Natural killer cell (primary cell): ENCODE measurements at regions not wholly inside any gene's neighbourhood (a gene's known extent, or its start where the extent isn't known, plus 50 kb on each side); places are given as distances from the start of the nearest gene placed in this dataset.
A peak's percentile ranks its signal among the peaks of the same experiment; 100 is the strongest.

Experiments used
- ATAC-seq, 3 donors: fragments of 150-1000 bp in 2 of 3; fragments of 200-7000 bp in 1 of 3; cut with Tn5 transposase; 1 replicate in 1 of 3; 2 replicates in 2 of 3; pipeline ENCODE4 v1.10.0; 2021; ENCODE audit warnings: mild to moderate bottlenecking in 2 of 3, moderate library complexity in 2 of 3
- DNase-seq, 2 donors: peaks; one replicate each; pipeline versions ENCODE4 v3.0.0 to v3.0.0-alpha.2; 2013 to 2021; ENCODE audit warnings: mixed read lengths in 1 of 2
- H3K27ac ChIP-seq: one replicate; pipeline ENCODE4 v1.5.1; 2013; ENCODE audit warnings: mild to moderate bottlenecking, low read length
- H3K27me3 ChIP-seq: one replicate; pipeline ENCODE4 v1.6.1; 2013; ENCODE audit warnings: low read length; ENCODE audit not compliant: control insufficient read depth, insufficient read depth
- H3K36me3 ChIP-seq: one replicate; pipeline ENCODE4 v1.6.1; 2013; ENCODE audit warnings: low read length; ENCODE audit not compliant: control insufficient read depth, insufficient read depth
- H3K4me1 ChIP-seq: one replicate; pipeline ENCODE4 v1.6.1; 2013; ENCODE audit warnings: low read length; ENCODE audit not compliant: control insufficient read depth, insufficient read depth
- H3K4me3 ChIP-seq: one replicate; pipeline ENCODE4 v1.5.1; 2013; ENCODE audit warnings: low read length
- H3K9me3 ChIP-seq: one replicate; pipeline ENCODE4 v1.6.1; 2013; ENCODE audit warnings: low read length; ENCODE audit not compliant: control insufficient read depth, insufficient read depth
- H3K27ac Mint-ChIP-seq, 2 donors: one replicate each; pipeline ENCODE4 v1.8.0; 2022; ENCODE audit warnings: mild to moderate bottlenecking in 2 of 2, mixed read lengths in 2 of 2, moderate library complexity in 1 of 2
- H3K27me3 Mint-ChIP-seq, 2 donors: one replicate each; pipeline ENCODE4 v1.8.0; 2022; ENCODE audit warnings: low read depth in 2 of 2, mixed read lengths in 2 of 2
- H3K36me3 Mint-ChIP-seq: one replicate; pipeline ENCODE4 v1.8.0; 2022; ENCODE audit warnings: mixed read lengths
- H3K4me1 Mint-ChIP-seq, 2 donors: one replicate each; pipeline ENCODE4 v1.8.0; 2022; ENCODE audit warnings: mixed read lengths in 2 of 2
- H3K4me3 Mint-ChIP-seq: one replicate; pipeline ENCODE4 v1.8.0; 2022; ENCODE audit warnings: mild to moderate bottlenecking, moderate library complexity, mixed read lengths
- H3K9me3 Mint-ChIP-seq, 2 donors: one replicate each; pipeline ENCODE4 v1.8.0; 2022; ENCODE audit warnings: mixed read lengths in 2 of 2
- WGBS: methylation state at CpG from one replicate; pipeline ENCODE4 v1.1.7; 2013; ENCODE audit warnings: missing lambda C conversion rate; ENCODE audit not compliant: insufficient coverage; 5-methylcytosine and 5-hydroxymethylcytosine counted together
- intact Hi-C: fragments of 100-400 bp; cut with micrococcal nuclease; formaldehyde crosslinking; loops from one replicate; pipeline ENCODE4 v1.14.2; 2022
- TF ChIP-seq, protein P1 (sequence below): fragments of 200-600 bp; IDR thresholded peaks from one replicate; pipeline ENCODE4 v1.8.0; 2022; ENCODE audit warnings: antibody characterized with exemption

DNA sequence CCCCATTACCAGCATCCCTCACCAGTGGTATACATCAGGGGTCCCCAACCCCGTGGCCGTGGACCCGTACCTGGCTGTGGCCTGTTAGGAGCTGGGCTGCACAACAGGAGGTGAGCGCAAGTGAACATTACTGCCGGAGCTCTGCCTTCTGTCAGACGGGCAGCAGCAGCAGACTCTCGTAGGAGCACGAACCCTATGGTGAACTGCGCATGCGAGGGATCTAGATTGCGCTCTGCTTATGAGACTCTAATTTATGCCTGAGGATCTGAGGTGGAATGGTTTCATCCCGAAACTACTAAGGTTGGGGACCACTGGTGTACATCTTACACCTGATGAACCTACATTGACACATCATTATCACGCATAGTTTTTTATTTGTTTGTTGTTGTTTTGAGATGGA, 52.8 kb upstream of the DHX15 start:
- no peaks in the 10 kb centered on the region for H3K36me3 ChIP-seq
- peaks cover 3 to 6% of the 10 kb centered on the region in 2 donors for H3K27me3 Mint-ChIP-seq
- H3K4me3 Mint-ChIP-seq = no peak overlapping the region
- no peaks in the 10 kb centered on the region for H3K9me3 Mint-ChIP-seq
- DNase-seq (no peak), ATAC-seq (no peak)
- no peak overlapping the region for H3K27ac ChIP-seq
- intact Hi-C loops = no loop called here
- H3K27me3 ChIP-seq = no peaks in the 10 kb centered on the region
- TF ChIP-seq, protein P1, sequence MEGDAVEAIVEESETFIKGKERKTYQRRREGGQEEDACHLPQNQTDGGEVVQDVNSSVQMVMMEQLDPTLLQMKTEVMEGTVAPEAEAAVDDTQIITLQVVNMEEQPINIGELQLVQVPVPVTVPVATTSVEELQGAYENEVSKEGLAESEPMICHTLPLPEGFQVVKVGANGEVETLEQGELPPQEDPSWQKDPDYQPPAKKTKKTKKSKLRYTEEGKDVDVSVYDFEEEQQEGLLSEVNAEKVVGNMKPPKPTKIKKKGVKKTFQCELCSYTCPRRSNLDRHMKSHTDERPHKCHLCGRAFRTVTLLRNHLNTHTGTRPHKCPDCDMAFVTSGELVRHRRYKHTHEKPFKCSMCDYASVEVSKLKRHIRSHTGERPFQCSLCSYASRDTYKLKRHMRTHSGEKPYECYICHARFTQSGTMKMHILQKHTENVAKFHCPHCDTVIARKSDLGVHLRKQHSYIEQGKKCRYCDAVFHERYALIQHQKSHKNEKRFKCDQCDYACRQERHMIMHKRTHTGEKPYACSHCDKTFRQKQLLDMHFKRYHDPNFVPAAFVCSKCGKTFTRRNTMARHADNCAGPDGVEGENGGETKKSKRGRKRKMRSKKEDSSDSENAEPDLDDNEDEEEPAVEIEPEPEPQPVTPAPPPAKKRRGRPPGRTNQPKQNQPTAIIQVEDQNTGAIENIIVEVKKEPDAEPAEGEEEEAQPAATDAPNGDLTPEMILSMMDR = no peak
- H3K4me1 ChIP-seq = peaks cover 13% of the 10 kb centered on the region
- no peaks in the 10 kb centered on the region for H3K9me3 ChIP-seq
- 92% methylated on average over 12 of the region's 13 CpGs for WGBS
- H3K4me3 ChIP-seq = no peak overlapping the region
- H3K36me3 Mint-ChIP-seq = no peaks in the 10 kb centered on the region
- H3K27ac Mint-ChIP-seq = no peak overlapping the region
- H3K4me1 Mint-ChIP-seq = peaks cover 22 to 26% of the 10 kb centered on the region in 2 donors

DNA sequence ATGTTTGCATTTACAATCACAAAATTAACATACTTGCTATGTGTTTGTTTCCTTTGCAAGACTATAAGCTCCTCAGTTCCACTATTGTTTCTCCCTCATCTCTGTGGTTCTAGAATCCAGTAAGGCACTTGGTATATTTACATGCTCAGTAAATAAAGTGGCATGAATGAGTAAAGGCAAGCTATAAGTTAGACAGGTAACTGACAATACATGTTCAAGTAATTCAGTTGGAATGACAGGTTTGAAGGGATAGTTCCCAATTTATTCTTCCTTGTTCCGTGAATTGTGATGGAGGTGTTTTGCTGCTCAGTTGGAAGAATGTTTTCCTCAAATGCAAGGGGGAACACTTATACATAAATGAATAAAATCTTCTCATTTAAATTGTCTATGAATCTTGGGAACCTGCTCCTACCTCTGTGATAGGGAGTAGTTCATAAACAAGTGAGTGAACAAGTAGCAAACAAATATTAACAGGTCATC, 54.1 kb upstream of the DHX15 start:
- Histone ChIP-seq H3K27ac (no peak overlapping the region), H3K9me3 (no peaks in the 10 kb centered on the region), H3K4me3 (no peak overlapping the region), H3K27me3 (no peaks in the 10 kb centered on the region), H3K36me3 (no peaks in the 10 kb centered on the region), H3K4me1 (peaks cover 13% of the 10 kb centered on the region)
- no peak for ATAC-seq
- Mint-ChIP-seq H3K4me1 (peaks cover 22 to 26% of the 10 kb centered on the region in 2 donors), H3K27ac (no peak overlapping the region), H3K9me3 (no peaks in the 10 kb centered on the region), H3K4me3 (no peak overlapping the region), H3K27me3 (no peaks in the 10 kb centered on the region), H3K36me3 (no peaks in the 10 kb centered on the region)
- intact Hi-C loops = no loop called here
- DNase-seq = no peak
- TF ChIP-seq, protein P1 = no peak
- WGBS = no CpG with 5 or more reads among the region's 1 CpG

DNA sequence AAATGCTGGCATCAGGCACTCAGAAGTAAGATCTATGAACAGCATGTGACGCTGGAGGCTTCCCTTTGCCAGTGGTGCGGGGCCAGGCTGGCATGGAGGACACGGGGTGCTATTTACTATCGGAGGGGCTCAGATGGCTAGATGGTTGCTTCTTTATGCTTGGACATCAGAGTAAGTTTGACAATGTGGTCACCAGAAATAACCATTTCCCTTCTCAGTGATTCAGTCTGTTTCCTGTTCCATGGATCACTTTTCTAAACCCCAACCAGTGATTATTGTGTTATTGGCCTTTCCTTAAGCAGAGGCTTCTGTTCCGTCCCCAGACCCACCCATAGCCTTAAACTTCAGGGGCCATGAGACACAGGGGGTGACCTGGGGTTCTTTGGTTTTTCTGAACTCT, 55.4 kb upstream of the DHX15 start:
- Histone ChIP-seq H3K9me3 (no peaks in the 10 kb centered on the region), H3K4me3 (no peak overlapping the region), H3K27me3 (no peaks in the 10 kb centered on the region), H3K27ac (no peak overlapping the region), H3K36me3 (no peaks in the 10 kb centered on the region), H3K4me1 (peaks cover 13% of the 10 kb centered on the region)
- Mint-ChIP-seq H3K9me3 (no peaks in the 10 kb centered on the region), H3K4me3 (peak overlapping the region; percentile 67), H3K4me1 (peaks cover 22 to 26% of the 10 kb centered on the region in 2 donors), H3K36me3 (no peaks in the 10 kb centered on the region), H3K27ac (peak overlapping the region; percentile 8 to 82), H3K27me3 (no peaks in the 10 kb centered on the region)
- WGBS = 42% methylated on average over 5 of the region's 5 CpGs
- no peak for DNase-seq
- intact Hi-C loops = no loop called here
- ATAC-seq = peak in 2 of 3 donors; percentile 44 to 55
- TF ChIP-seq, protein P1 = no peak

DNA sequence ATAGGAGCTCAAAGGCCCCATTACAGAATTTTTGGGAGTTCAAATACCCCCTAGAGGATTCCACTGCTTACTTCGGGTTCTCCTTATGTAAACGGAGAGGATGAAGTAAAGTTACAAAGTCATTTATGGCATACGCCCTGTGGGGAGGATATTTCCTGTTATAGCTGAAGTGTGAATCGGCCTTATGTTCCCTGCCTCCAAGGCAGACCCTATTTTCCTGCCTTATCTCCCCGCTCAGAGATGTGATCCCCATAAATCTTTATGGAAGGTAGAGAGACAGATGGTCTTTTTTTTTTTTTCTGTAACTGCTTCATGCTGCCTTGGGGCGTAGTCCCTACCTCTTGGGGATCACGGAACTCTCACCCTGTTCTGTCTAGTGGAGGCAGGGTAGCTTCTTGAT, 56.0 kb upstream of the DHX15 start:
- H3K9me3 Mint-ChIP-seq = no peaks in the 10 kb centered on the region
- DNase-seq (no peak), ATAC-seq (no peak)
- H3K4me3 Mint-ChIP-seq = peak overlapping the region; percentile 67
- no peaks in the 10 kb centered on the region for H3K36me3 Mint-ChIP-seq
- intact Hi-C loops = no loop called here
- H3K9me3 ChIP-seq = no peaks in the 10 kb centered on the region
- no peaks in the 10 kb centered on the region for H3K36me3 ChIP-seq
- no peaks in the 10 kb centered on the region for H3K27me3 ChIP-seq
- no peak overlapping the region for H3K27ac ChIP-seq
- TF ChIP-seq, protein P1 = no peak
- peaks cover 13% of the 10 kb centered on the region for H3K4me1 ChIP-seq
- H3K27me3 Mint-ChIP-seq = no peaks in the 10 kb centered on the region
- H3K4me3 ChIP-seq = no peak overlapping the region
- 52% methylated on average over 6 of the region's 7 CpGs for WGBS
- H3K27ac Mint-ChIP-seq = peak overlapping the region; percentile 8 to 82
- H3K4me1 Mint-ChIP-seq = peaks cover 27 to 32% of the 10 kb centered on the region in 2 donors
